Cardiac fibroblast (primary cell): ENCODE measurements at regions not wholly inside any gene's neighbourhood (a gene's known extent, or its start where the extent isn't known, plus 50 kb on each side); places are given as distances from the start of the nearest gene placed in this dataset.

Experiments used
- DNase-seq, 2 donors: peaks; one replicate each; pipeline versions ENCODE4 v3.0.0 to v3.0.0-alpha.2; 2010; ENCODE audit warnings: low read depth in 2 of 2
- H3K4me3 ChIP-seq, 2 donors: replicated peaks in 1 of 2; 1 replicate in 1 of 2; 2 replicates in 1 of 2; pipeline ENCODE4 v1.5.1; 2011; ENCODE audit warnings: low read depth in 2 of 2, low read length in 2 of 2, mild to moderate bottlenecking in 2 of 2, moderate library complexity in 1 of 2
- CTCF ChIP-seq: IDR thresholded peaks from one replicate; pipeline ENCODE4 v1.5.1; 2011; ENCODE audit warnings: low read depth, mild to moderate bottlenecking, low read length, inconsistent platforms

DNA sequence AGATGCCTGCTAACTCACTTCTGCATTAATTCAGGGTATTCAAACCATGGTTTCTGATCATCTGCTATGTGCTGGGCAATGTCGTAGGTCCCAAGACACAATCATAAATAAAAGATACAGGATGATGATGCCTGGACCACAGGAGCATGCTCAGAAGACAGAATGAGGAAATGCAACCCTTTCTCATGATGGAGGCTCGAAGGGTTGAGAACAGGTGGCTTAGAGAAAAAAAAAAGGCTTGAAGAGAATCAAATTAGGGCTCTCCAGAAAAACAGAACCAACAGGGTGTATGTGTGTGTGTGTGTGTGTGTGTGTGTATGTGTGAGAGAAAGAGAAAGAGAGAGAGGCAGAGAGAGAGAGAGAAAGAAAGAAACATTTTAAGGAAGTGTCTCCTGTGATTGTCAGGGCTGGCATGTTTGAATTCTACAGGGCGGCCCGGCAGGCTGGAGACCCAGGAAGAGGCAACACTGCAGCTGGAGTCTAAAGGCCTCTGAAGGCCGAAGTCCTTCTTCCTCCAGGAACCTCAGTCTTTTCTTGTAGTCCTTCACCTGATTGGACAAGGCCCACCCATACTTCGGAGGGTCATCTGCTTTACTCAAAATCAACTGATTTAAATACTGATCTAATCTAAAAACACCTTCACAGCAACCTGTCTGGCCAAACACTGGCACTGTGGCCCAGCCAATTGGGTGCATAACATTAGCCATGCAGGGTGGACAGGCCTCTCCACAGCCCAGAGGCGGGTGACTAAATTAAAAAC, 143.8 kb downstream of the ERMARD start:
- TF ChIP-seq CTCF = no peak
- no peak overlapping the region for H3K4me3 ChIP-seq

GRCh38 chr6:169894377-169894960, 143.0 kb downstream of the ERMARD start:
- no peak for TF ChIP-seq CTCF
- H3K4me3 ChIP-seq = no peak overlapping the region
- DNase-seq = no peak

More for the DNA sequence above, 143.8 kb downstream of the ERMARD start:
- no peak for DNase-seq

- no peak for DNase-seq
- no peak for TF ChIP-seq CTCF
- no peak overlapping the region for H3K4me3 ChIP-seq
These were observed 142.2 kb downstream of the ERMARD start for GRCh38 chr6:169893624-169894023.

GRCh38 chr6:169891846-169892245, 140.4 kb downstream of the ERMARD start:
- DNase-seq = no peak
- no peak for TF ChIP-seq CTCF
- no peak overlapping the region for H3K4me3 ChIP-seq

DNA sequence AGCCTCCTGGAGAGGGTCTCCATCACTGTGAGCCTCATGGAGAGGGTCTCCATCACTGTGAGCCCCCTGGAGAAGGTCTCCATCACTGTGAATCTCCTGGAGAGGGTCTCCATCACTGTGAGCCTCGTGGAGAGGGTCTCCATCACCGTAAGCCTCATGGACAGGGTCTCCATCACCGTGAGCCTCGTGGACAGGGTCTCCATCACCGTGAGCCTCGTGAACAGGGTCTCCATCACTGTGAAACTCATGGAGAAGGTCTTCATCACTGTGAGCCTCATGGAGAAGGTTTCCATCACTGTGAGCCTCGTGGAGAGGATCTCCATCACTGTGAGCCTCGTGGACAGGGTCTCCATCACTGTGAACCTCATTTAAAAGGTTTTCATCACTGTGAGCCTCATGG, 140.0 kb downstream of the ERMARD start:
- DNase-seq = no peak
- no peak overlapping the region for H3K4me3 ChIP-seq
- TF ChIP-seq CTCF = no peak

- TF ChIP-seq CTCF = no peak
- no peak overlapping the region for H3K4me3 ChIP-seq
- no peak for DNase-seq
These were observed 139.5 kb downstream of the ERMARD start for GRCh38 chr6:169890901-169891300.
